ENCODE measurements at regions not wholly inside any gene's neighbourhood (a gene's known extent, or its start where the extent isn't known, plus 50 kb on each side); places are given as distances from the start of the nearest gene placed in this dataset.

DNA sequence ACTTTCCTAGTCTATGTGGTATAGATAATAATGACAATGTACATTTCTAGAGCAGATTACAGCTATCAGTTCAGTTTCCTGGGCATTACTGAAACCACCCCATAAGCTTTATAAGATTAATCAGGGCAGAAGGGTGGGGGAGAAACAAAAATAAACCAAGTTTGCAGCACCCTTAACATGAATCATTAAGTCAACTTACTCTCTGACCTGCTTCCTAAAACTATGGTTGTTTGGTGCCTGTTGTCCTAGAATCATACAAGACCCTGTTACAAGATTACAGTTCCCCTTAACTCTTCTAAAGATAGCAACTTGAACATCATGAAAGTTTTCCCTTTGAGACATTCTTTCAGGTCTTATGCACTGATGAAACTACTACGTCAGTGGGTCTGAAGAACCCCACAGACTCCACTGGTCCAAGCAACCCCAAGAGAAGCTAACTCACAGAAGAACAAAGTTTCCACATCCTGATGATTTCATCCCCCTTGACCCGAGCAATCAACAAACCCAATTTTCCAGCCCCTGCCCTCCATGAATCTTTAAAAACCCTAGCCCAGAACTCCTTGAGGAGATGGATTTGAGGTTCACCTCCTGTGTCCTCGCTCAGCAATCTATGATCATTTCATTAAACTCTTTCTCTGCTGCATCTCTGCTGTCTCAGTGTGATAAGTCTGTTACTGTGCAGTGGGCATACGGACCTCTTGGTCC is 336.5 kb downstream of the FOXO1 start:
- no peaks in the 10 kb centered on the region for H3K9me3 ChIP-seq
- H3K4me1 ChIP-seq = no peaks in the 10 kb centered on the region
- DNase-seq = no peak
- no peak overlapping the region for H3K4me3 ChIP-seq
- H3K27me3 ChIP-seq = no peaks in the 10 kb centered on the region
- no peak overlapping the region for H3K27ac ChIP-seq
- no peak for TF ChIP-seq POLR2A (IDR thresholded peaks at IDR 0.05)
- TF ChIP-seq CTCF (IDR thresholded peaks at IDR 0.05) = no peak
- no peaks in the 10 kb centered on the region for H3K36me3 ChIP-seq

- Histone ChIP-seq H3K4me3 (no peak overlapping the region), H3K9me3 (no peaks in the 10 kb centered on the region), H3K27ac (no peak overlapping the region), H3K27me3 (no peaks in the 10 kb centered on the region), H3K4me1 (no peaks in the 10 kb centered on the region), H3K36me3 (no peaks in the 10 kb centered on the region)
- TF ChIP-seq CTCF (IDR thresholded peaks at IDR 0.05) = no peak
- TF ChIP-seq POLR2A (IDR thresholded peaks at IDR 0.05) = no peak
- DNase-seq = peak in 1 of 3 donors; percentile 61
Observed at GRCh38 chr13:40330950-40331349, 335.5 kb downstream of the FOXO1 start.

GRCh38 chr13:40331802-40332201 is 334.6 kb downstream of the FOXO1 start:
- H3K27ac ChIP-seq = no peak overlapping the region
- no peaks in the 10 kb centered on the region for H3K27me3 ChIP-seq
- H3K36me3 ChIP-seq = no peaks in the 10 kb centered on the region
- no peak for TF ChIP-seq POLR2A (IDR thresholded peaks at IDR 0.05)
- no peak for TF ChIP-seq CTCF (IDR thresholded peaks at IDR 0.05)
- H3K9me3 ChIP-seq = no peaks in the 10 kb centered on the region
- no peak for DNase-seq
- no peaks in the 10 kb centered on the region for H3K4me1 ChIP-seq
- no peak overlapping the region for H3K4me3 ChIP-seq

- Histone ChIP-seq H3K27me3 (no peaks in the 10 kb centered on the region), H3K27ac (no peak overlapping the region), H3K4me1 (no peaks in the 10 kb centered on the region), H3K36me3 (no peaks in the 10 kb centered on the region), H3K4me3 (no peak overlapping the region), H3K9me3 (no peaks in the 10 kb centered on the region)
- no peak for DNase-seq
- TF ChIP-seq CTCF (IDR thresholded peaks at IDR 0.05) (no peak), POLR2A (IDR thresholded peaks at IDR 0.05) (no peak)
Observed at GRCh38 chr13:40333226-40333625, 333.2 kb downstream of the FOXO1 start.

GRCh38 chr13:40334031-40334430 is 332.4 kb downstream of the FOXO1 start:
- TF ChIP-seq CTCF (IDR thresholded peaks at IDR 0.05) = no peak
- no peak for TF ChIP-seq POLR2A (IDR thresholded peaks at IDR 0.05)
- H3K4me3 ChIP-seq = no peak overlapping the region
- no peaks in the 10 kb centered on the region for H3K4me1 ChIP-seq
- H3K9me3 ChIP-seq = no peaks in the 10 kb centered on the region
- H3K27me3 ChIP-seq = no peaks in the 10 kb centered on the region
- no peaks in the 10 kb centered on the region for H3K36me3 ChIP-seq
- no peak overlapping the region for H3K27ac ChIP-seq
- DNase-seq = no peak

- no peak overlapping the region for H3K4me3 ChIP-seq
Observed at GRCh38 chr13:40334616-40335015, 331.8 kb downstream of the FOXO1 start.

More at GRCh38 chr13:40334616-40335015, 331.8 kb downstream of the FOXO1 start:
- no peaks in the 10 kb centered on the region for H3K27me3 ChIP-seq
- H3K36me3 ChIP-seq = no peaks in the 10 kb centered on the region
- DNase-seq = no peak
- no peak overlapping the region for H3K27ac ChIP-seq
- H3K9me3 ChIP-seq = no peaks in the 10 kb centered on the region
- TF ChIP-seq POLR2A (IDR thresholded peaks at IDR 0.05) = no peak
- TF ChIP-seq CTCF (IDR thresholded peaks at IDR 0.05) = no peak
- no peaks in the 10 kb centered on the region for H3K4me1 ChIP-seq

Measured in Peyer's patch (tissue), 4 donors.